ENCODE measurements at regions not wholly inside any gene's neighbourhood (a gene's known extent, or its start where the extent isn't known, plus 50 kb on each side); places are given as distances from the start of the nearest gene placed in this dataset.
"Not testable (repeated sequence)": the region's sequence is repeated elsewhere in the genome, so short reads cannot be mapped to it uniquely, and the experiment has no call there.

- DNase-seq: not testable (repeated sequence)
Observed at GRCh38 chr7:9919-10318, 182.5 kb upstream of the FAM20C start.

- not testable (repeated sequence) for DNase-seq
Observed at GRCh38 chr7:32565-33280, 159.6 kb upstream of the FAM20C start.

- not testable (repeated sequence) for DNase-seq
Observed at GRCh38 chr7:35121-35541, 157.2 kb upstream of the FAM20C start.

GRCh38 chr7:36539-36938 is 155.8 kb upstream of the FAM20C start:
- not testable (repeated sequence) for DNase-seq

- DNase-seq: not testable (repeated sequence)
Observed at GRCh38 chr7:37656-38055, 154.7 kb upstream of the FAM20C start.

GRCh38 chr7:38444-38843 is 153.9 kb upstream of the FAM20C start:
- DNase-seq: not testable (repeated sequence)

GRCh38 chr7:39984-40740 is 152.2 kb upstream of the FAM20C start:
- DNase-seq: not testable (repeated sequence)

- DNase-seq: no peak
Observed at GRCh38 chr7:40799-41750, 151.3 kb upstream of the FAM20C start.

GRCh38 chr7:41917-42565 is 150.3 kb upstream of the FAM20C start:
- no peak for DNase-seq

- DNase-seq: no peak
Observed at GRCh38 chr7:43791-44540, 148.4 kb upstream of the FAM20C start.

GRCh38 chr7:44541-44896 is 147.9 kb upstream of the FAM20C start:
- DNase-seq: no peak

GRCh38 chr7:45106-46090 is 147.0 kb upstream of the FAM20C start:
- DNase-seq: no peak

- no peak for DNase-seq
Observed at GRCh38 chr7:46123-46829, 146.1 kb upstream of the FAM20C start.

- no peak for DNase-seq
Observed at GRCh38 chr7:46830-47140, 145.6 kb upstream of the FAM20C start.

- DNase-seq: no peak
Observed at GRCh38 chr7:51456-52068, 140.8 kb upstream of the FAM20C start.

GRCh38 chr7:52100-52499 is 140.3 kb upstream of the FAM20C start:
- DNase-seq: no peak

- no peak for DNase-seq
Observed at GRCh38 chr7:53531-53930, 138.8 kb upstream of the FAM20C start.

- DNase-seq: no peak
Observed at GRCh38 chr7:54615-55014, 137.8 kb upstream of the FAM20C start.

GRCh38 chr7:55690-56248 is 136.6 kb upstream of the FAM20C start:
- DNase-seq: no peak
